ENCODE measurements at regions not wholly inside any gene's neighbourhood (a gene's known extent, or its start where the extent isn't known, plus 50 kb on each side); places are given as distances from the start of the nearest gene placed in this dataset.

GRCh38 chr7:54469740-54470139, 72.4 kb upstream of the VSTM2A start:
- ChIA-PET POLR2A (no interaction called here), CTCF (no interaction called here)

- ChIA-PET CTCF (no interaction called here), POLR2A (no interaction called here)
These were observed 65.6 kb upstream of the VSTM2A start for GRCh38 chr7:54476609-54477008.

GRCh38 chr7:54477083-54477482, 65.1 kb upstream of the VSTM2A start:
- CTCF ChIA-PET, result no interaction called here
- POLR2A ChIA-PET, result no interaction called here

GRCh38 chr7:54483523-54483922, 58.7 kb upstream of the VSTM2A start:
- POLR2A ChIA-PET, result no interaction called here
- CTCF ChIA-PET, result no interaction called here

GRCh38 chr7:54485044-54485443, 57.1 kb upstream of the VSTM2A start:
- CTCF ChIA-PET, result no interaction called here
- POLR2A ChIA-PET, result no interaction called here

Measured in activated CD8-positive, alpha-beta memory T cell treated with anti-CD3 and anti-CD28 coated beads for 36 hours (primary cell).